WERI-Rb-1 (cell line): ENCODE measurements at regions not wholly inside any gene's neighbourhood (a gene's known extent, or its start where the extent isn't known, plus 50 kb on each side); places are given as distances from the start of the nearest gene placed in this dataset.

ENCODE experiments used
- DNase-seq: peaks from one replicate; pipeline ENCODE4 v3.0.0-alpha.2; 2020
- H3K27ac ChIP-seq: fragments of 250-450 bp; sonication (Bioruptor Pico); 2 replicates; pipeline ENCODE4 v1.5.1; 2020; ENCODE audit warnings: mild to moderate bottlenecking, moderate library complexity
- H3K27me3 ChIP-seq: fragments of 250-450 bp; sonication (Bioruptor Pico); 2 replicates; pipeline ENCODE4 v1.5.1; 2021; ENCODE audit warnings: mild to moderate bottlenecking, low read depth, moderate library complexity; ENCODE audit not compliant: insufficient read depth, severe bottlenecking
- H3K36me3 ChIP-seq: fragments of 250-450 bp; sonication (Bioruptor Pico); 2 replicates; pipeline ENCODE4 v1.5.1; 2020; ENCODE audit warnings: mild to moderate bottlenecking, moderate library complexity
- H3K4me3 ChIP-seq: 2 replicates; pipeline ENCODE4 v1.5.1; 2011; ENCODE audit warnings: low read depth, mild to moderate bottlenecking, control low read depth, low read length
- H3K9me3 ChIP-seq: fragments of 250-450 bp; sonication (Bioruptor Pico); 2 replicates; pipeline ENCODE4 v1.5.1; 2021; ENCODE audit warnings: mild to moderate bottlenecking, moderate library complexity; ENCODE audit not compliant: severe bottlenecking
- CTCF ChIP-seq: IDR thresholded peaks from 2 replicates; pipeline ENCODE4 v1.5.1; 2011; ENCODE audit warnings: low read depth, mild to moderate bottlenecking, control low read depth, inconsistent platforms, low read length

- H3K27me3 ChIP-seq: no peaks in the 10 kb centered on the region
- TF ChIP-seq CTCF: no peak
- H3K4me3 ChIP-seq: no peak overlapping the region
- H3K9me3 ChIP-seq: no peaks in the 10 kb centered on the region
- no peaks in the 10 kb centered on the region for H3K36me3 ChIP-seq
- no peak overlapping the region for H3K27ac ChIP-seq
- DNase-seq: no peak
These were observed 428.0 kb downstream of the PLPP3 start for GRCh38 chr1:56151402-56151801.

- Histone ChIP-seq H3K4me3 (no peak overlapping the region), H3K27ac (no peak overlapping the region), H3K9me3 (no peaks in the 10 kb centered on the region), H3K27me3 (no peaks in the 10 kb centered on the region), H3K36me3 (no peaks in the 10 kb centered on the region)
- no peak for DNase-seq
- TF ChIP-seq CTCF: no peak
These were observed 428.7 kb downstream of the PLPP3 start for GRCh38 chr1:56150441-56151215.

GRCh38 chr1:56149761-56150160 is 429.6 kb downstream of the PLPP3 start:
- Histone ChIP-seq H3K9me3 (no peaks in the 10 kb centered on the region), H3K27ac (no peak overlapping the region), H3K27me3 (no peaks in the 10 kb centered on the region), H3K36me3 (no peaks in the 10 kb centered on the region), H3K4me3 (no peak overlapping the region)
- DNase-seq: no peak
- TF ChIP-seq CTCF: no peak

GRCh38 chr1:56148326-56149193 is 430.8 kb downstream of the PLPP3 start:
- Histone ChIP-seq H3K36me3 (no peaks in the 10 kb centered on the region), H3K27ac (no peak overlapping the region), H3K9me3 (no peaks in the 10 kb centered on the region), H3K27me3 (no peaks in the 10 kb centered on the region), H3K4me3 (no peak overlapping the region)
- TF ChIP-seq CTCF: no peak
- no peak for DNase-seq

- H3K9me3 ChIP-seq: no peaks in the 10 kb centered on the region
- H3K36me3 ChIP-seq: no peaks in the 10 kb centered on the region
- no peak for TF ChIP-seq CTCF
- H3K27me3 ChIP-seq: no peaks in the 10 kb centered on the region
- DNase-seq: no peak
- H3K27ac ChIP-seq: no peak overlapping the region
- H3K4me3 ChIP-seq: no peak overlapping the region
These were observed 431.9 kb downstream of the PLPP3 start for GRCh38 chr1:56147459-56147858.
